GM12878 (cell line): ENCODE measurements at regions not wholly inside any gene's neighbourhood (a gene's known extent, or its start where the extent isn't known, plus 50 kb on each side); places are given as distances from the start of the nearest gene placed in this dataset.
A peak's percentile ranks its signal among the peaks of the same experiment; 100 is the strongest.

Experiments used
- CREM ChIP-seq: IDR thresholded peaks from 2 replicates; pipeline ENCODE4 v1.6.1; 2014; ENCODE audit warnings: antibody characterized with exemption, low read depth
- MXI1 ChIP-seq: fragments of 150-350 bp; IDR thresholded peaks from 2 replicates; pipeline ENCODE4 v1.6.1; 2011; ENCODE audit warnings: low read depth, mild to moderate bottlenecking, inconsistent platforms, low read length, improper control_type of control experiment
- MYB ChIP-seq: fragments of 150-350 bp; IDR thresholded peaks from 2 replicates; pipeline ENCODE4 v1.6.1; 2014; ENCODE audit warnings: mild to moderate bottlenecking, low read depth, low read length, borderline replicate concordance
- TCF3 ChIP-seq: IDR thresholded peaks from 2 replicates; pipeline ENCODE4 v1.6.1; 2012; ENCODE audit warnings: low read depth, mild to moderate bottlenecking, low read length, borderline replicate concordance; ENCODE audit not compliant: insufficient read depth
- TF ChIP-seq, protein P1 (sequence below): IDR thresholded peaks from 2 replicates; pipeline ENCODE4 v1.6.1; 2011; ENCODE audit warnings: low read depth, mild to moderate bottlenecking, low read length, moderate library complexity, borderline replicate concordance; ENCODE audit errors: extremely low read depth
- TF ChIP-seq, protein P2 (sequence below), 3 experiments: IDR thresholded peaks in 2 of 3; conservative IDR thresholded peaks in 1 of 3; 2 replicates each; pipeline ENCODE4 v1.5.1; 2011; ENCODE audit warnings: low read depth in 3 of 3, low read length in 3 of 3, mild to moderate bottlenecking in 3 of 3, control low read depth in 2 of 3, moderate library complexity in 2 of 3, inconsistent platforms in 1 of 3, mixed read lengths in 1 of 3; ENCODE audit not compliant: control insufficient read depth in 2 of 3, insufficient read depth in 1 of 3; ENCODE audit errors: extremely low read depth in 1 of 3

DNA sequence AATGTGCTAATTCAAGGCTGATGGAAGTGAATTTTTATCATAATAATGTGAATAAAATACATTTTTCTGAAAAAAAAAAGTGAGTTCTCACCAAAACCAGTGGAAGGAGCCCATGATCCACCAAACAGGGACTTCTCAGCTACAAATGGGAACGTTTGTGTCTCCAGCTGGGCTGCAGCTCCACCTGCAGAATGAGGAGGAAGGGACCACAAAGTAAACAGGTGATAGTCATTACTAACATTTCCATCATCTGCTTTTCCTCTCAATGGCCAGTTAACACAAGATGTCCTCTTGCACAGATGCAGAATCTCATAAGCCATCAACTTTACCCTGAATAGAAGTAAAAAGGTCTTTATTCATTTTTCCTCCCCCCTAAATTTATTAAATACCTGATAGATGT is 246.2 kb downstream of the MRPL39 start:
- TF ChIP-seq CREM (no peak), TCF3 (no peak), MXI1 (no peak), MYB (no peak)
- TF ChIP-seq, protein P1, sequence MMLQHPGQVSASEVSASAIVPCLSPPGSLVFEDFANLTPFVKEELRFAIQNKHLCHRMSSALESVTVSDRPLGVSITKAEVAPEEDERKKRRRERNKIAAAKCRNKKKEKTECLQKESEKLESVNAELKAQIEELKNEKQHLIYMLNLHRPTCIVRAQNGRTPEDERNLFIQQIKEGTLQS = no peak
- TF ChIP-seq, protein P2, sequence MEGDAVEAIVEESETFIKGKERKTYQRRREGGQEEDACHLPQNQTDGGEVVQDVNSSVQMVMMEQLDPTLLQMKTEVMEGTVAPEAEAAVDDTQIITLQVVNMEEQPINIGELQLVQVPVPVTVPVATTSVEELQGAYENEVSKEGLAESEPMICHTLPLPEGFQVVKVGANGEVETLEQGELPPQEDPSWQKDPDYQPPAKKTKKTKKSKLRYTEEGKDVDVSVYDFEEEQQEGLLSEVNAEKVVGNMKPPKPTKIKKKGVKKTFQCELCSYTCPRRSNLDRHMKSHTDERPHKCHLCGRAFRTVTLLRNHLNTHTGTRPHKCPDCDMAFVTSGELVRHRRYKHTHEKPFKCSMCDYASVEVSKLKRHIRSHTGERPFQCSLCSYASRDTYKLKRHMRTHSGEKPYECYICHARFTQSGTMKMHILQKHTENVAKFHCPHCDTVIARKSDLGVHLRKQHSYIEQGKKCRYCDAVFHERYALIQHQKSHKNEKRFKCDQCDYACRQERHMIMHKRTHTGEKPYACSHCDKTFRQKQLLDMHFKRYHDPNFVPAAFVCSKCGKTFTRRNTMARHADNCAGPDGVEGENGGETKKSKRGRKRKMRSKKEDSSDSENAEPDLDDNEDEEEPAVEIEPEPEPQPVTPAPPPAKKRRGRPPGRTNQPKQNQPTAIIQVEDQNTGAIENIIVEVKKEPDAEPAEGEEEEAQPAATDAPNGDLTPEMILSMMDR (IDR thresholded peaks at IDR 0.05 in 2 of 3, conservative IDR thresholded peaks at IDR 0.05 in 1 of 3; ENCODE audit: control insufficient read depth in 2 of 3, extremely low read depth in 1 of 3, insufficient read depth in 1 of 3, low read depth in 3 of 3, low read length in 3 of 3) = 0 out of 6 replicates have a peak, but pooled peaks of 1 of the 3 experiments have one; percentile 4
